GM21529 (cell line): ENCODE measurements at regions not wholly inside any gene's neighbourhood (a gene's known extent, or its start where the extent isn't known, plus 50 kb on each side); places are given as distances from the start of the nearest gene placed in this dataset.
"Not testable (repeated sequence)": the region's sequence is repeated elsewhere in the genome, so short reads cannot be mapped to it uniquely, and the experiment has no call there.

Experiments
- ATAC-seq: cut with Tn5 transposase; IDR thresholded peaks from one replicate; pipeline ENCODE4 v1.9.1; 2021; ENCODE audit not compliant: unreplicated experiment

GRCh38 chr15:92821491-92822116, 78.5 kb upstream of the CHD2 start:
- ATAC-seq, result no peak

DNA sequence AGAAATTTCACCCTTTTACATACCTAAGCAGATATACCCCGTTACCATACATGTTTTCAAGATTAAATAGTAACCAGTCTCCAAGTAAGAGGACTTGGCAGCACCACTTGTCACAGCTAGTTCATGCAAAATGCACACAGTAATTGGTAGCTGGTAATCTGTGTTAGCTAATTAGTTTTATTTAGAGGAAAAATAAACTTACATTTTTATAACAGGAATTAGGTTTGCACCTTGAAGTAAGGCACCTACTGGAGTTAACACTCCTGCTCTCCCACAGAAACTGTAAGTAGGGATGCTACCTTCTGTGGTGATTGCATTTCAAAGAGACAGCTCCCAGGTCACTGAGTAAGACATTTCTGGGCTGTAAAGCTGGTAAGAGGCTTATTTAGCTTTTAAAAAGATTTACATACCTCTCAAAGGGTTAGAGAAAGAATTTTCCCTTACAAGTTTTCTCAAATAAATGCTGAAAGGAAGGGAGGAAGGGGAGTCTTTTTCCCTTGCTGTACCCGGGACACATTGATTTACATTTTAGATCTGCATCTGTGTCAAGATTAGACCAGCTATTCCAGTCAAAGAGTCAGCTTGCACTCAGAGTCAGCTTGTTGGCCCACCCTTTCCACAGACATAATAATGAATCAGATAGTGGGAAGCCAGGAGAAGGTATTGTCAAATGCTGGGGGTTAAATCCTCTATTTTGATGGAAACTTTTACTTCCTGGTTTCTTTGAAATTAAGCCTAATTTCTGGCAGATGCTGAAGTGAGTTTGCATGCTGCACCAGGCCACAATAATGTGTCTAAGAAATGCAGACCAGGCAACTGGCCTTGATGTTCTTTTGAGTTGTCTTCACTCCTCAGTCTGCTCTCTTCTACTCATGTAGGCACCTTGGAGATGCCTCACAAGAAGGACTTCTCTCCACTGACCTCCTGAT, 77.6 kb upstream of the CHD2 start:
- no peak for ATAC-seq

DNA sequence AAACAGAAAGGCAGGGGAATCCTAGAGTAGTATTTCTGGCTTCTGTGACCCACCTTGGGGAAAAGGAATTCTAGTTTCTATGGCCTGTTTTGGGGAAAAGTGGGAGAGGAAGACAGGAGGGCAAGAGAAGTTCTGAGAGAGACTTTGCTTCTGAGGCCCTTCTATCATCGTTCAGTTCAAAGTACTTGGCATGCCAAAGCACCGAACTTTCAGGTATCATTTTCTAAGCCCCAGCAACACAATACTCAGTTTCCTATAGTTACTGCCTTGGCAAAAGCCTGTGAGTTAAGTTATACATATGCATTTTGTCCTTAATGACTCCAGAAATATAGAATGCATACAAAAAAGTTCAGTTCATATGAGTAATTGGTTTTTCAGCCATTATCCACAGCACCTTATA, 74.1 kb upstream of the CHD2 start:
- ATAC-seq, result no peak

- not testable (repeated sequence) for ATAC-seq
These were observed 72.1 kb upstream of the CHD2 start for GRCh38 chr15:92827991-92828390.

DNA sequence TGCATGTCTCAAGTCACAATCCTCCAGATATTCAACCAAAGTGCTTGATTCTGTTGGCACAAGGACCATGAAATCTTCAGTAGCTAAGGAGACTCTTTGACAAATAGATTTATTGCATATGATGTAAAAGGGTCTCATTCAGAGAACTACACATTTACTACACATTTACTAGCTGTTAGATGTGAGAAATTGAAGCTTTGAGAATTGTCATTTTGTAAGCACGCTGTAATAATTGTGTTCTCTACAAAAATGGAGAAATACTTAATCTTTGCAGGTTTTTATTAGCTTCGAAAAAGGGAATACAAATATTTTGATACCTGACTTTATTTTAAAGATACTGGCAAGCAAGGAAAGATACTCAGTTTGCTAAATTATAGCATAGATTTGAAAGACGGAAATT, 70.2 kb upstream of the CHD2 start:
- no peak for ATAC-seq

DNA sequence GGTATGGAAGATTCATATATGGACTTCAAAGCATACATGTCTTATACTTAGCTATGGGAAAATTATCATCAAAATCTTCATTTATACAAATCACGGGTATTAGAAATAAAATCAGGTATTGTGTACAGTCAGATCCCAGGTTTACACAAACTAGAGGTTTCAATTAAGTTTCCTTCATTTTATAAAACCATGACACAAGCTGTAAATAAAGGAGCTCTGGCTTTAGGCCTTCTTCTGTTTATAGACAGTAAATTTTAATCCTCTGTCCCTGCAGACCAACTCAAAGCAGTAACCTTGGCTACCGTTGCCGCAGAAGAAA, 68.8 kb upstream of the CHD2 start:
- no peak for ATAC-seq

DNA sequence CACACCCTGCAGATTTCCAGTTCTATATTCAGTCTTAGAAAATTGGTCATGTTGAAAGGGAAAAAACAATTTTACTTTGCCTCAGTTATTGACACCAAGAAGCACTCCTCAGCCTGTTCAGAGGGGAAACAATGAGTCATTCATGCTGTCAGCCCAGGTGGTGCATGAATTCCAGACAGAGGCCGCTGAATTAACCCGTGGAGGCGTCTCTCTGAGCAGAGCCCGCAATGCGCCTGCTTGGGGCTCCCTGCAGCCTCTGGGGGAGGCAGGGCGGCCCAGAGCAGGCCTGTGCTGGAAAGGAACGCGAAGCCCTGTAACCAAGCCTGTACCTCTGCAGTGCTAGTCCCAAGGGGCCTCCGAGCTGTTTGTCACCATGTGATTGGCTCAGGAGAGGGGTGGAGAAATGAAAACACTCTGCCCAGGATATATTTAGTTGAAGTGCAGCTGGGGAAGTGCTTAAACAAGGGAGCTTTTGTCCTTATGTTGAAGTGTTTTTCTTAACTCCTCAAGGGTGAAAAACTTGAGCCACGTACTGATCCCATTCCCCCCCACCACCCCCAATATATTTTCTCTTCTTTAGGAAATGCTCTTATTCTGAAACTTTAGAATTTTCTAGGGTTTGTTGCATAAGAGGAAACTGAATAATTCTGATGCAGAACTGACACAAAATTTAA, 68.3 kb upstream of the CHD2 start:
- peak; percentile 93 for ATAC-seq

DNA sequence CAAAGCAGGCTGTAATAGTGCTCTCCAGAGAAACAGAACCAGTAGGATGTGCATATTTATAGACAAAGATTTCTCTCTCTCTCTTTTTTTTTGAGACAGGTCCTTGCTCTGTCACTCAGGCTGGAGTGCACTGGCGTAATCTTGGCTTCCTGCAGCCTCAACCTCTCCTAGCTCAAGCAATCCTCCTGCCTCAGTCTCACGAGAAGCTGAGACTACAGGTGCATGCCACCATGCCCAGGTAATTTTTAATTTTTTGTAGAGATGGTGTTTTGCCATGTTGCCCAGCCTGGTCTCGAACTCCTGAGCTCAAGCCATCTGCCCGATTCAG, 67.1 kb upstream of the CHD2 start:
- ATAC-seq, result no peak

- ATAC-seq, result no peak
These were observed 66.4 kb upstream of the CHD2 start for GRCh38 chr15:92833493-92834271.

GRCh38 chr15:92839696-92840095, 60.4 kb upstream of the CHD2 start:
- ATAC-seq, result peak; percentile 92

- no peak for ATAC-seq
These were observed 60.0 kb upstream of the CHD2 start for GRCh38 chr15:92840149-92840548.

DNA sequence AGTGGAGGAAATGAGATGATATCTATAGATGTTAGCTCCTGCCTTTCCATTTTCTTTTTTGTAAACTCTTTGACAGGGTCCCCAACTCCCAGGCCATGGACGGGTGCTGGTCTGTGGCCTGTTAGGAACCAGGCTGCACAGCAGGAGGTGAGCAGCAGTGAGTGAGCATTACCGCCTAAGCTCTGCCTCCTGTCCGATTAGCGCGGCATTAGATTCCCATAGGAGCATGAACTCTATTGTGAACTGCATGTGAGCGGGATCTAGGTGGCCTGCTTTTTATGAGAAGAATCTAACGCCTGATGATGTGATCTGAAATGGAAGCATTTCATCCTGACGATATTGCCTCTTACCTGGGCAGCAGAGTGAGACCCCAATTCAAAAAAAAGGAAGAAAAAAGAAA, 56.8 kb upstream of the CHD2 start:
- ATAC-seq, result no peak

DNA sequence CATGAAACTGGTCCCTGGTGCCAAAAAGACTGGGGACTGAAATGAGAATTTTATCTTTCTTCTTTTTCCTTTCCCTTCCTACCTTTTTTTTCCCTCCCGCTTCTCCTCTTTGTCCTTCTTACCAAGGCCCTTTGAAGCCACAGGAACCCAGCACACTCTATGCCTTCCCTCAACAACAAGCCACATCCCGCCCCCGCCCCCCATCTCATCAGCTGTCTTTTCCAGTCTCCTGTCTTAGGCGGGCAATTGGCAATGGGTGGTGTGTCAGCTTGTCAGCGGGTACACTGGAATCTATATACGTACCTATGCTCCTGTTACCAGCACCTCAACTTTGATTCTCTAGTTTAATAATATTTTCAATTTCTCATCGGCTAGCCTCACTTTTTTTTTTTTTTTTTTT, 56.3 kb upstream of the CHD2 start:
- no peak for ATAC-seq

GRCh38 chr15:92845126-92845508, 55.0 kb upstream of the CHD2 start:
- ATAC-seq, result peak; percentile 56

GRCh38 chr15:92846741-92847140, 53.4 kb upstream of the CHD2 start:
- no peak for ATAC-seq

DNA sequence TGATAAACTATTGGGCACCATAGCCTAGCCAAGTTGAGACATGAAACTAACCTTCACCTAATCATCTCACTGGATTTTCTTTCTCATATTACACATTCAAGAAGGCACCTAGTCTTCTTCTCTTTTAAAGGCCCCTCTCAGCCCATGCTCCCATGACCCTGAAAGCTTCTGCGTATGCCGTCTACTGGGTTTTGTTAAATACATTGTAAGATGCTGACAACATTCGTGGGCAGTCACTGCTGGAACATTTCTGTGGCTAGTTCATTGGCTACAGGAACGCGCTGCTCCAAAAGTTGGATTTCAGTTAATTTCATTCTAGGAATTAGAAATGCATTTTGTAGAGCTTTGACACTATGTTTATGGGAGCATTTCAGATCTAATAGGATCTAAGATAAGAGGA, 52.3 kb upstream of the CHD2 start:
- ATAC-seq, result no peak

DNA sequence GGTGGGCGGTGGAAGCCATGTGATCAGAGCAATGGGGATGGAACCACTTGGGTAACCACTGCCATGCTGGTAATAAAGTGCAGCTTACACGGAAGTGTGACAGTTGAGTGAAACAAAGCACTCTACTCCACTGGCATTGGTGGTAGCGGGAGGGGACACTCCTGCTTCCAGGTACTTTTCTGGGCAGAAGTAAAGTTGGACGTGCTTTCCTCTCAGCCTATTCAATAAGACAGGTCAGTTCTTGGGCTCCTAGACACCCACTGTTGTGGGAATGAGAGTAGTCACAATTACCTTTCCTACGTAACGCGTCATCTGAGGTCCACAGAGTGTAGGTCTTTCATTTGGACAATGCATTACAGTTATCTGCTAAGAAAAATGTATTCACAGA, 51.7 kb upstream of the CHD2 start:
- no peak for ATAC-seq

DNA sequence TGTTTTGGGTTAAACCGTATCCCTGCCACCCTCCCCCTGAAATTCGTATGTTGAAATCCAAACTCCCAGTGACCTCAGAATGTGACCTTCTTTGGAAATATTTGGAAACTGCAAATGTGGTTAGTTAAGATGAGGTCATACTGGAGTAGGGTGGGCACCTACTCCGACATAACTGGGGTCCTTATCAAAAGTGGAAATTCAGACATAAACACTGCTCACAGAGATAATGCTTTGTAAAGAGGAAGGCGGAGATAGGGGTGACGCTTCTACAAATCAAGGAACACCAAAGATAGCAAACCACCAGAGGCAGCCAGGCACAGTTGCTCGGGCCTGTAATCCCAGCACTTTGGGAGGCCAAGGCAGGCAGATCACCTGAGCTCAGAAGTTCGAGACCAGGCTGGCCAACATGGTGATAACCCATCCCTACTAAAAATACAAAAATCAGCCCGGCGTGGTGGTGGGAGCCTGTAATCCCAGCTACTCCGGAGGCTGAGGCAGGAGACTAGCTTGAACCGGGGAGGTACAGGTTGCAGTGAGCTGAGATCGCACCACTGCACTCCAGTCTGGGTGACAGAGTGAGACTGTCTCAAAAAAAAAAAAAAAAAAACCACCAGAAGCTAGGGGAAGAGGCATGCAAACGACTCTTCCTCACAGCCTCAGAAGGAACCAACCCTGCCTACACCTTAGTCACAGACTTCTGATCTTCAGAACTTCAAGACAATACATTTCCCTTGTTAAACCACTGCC, 51.1 kb upstream of the CHD2 start:
- peak; percentile 69 for ATAC-seq

DNA sequence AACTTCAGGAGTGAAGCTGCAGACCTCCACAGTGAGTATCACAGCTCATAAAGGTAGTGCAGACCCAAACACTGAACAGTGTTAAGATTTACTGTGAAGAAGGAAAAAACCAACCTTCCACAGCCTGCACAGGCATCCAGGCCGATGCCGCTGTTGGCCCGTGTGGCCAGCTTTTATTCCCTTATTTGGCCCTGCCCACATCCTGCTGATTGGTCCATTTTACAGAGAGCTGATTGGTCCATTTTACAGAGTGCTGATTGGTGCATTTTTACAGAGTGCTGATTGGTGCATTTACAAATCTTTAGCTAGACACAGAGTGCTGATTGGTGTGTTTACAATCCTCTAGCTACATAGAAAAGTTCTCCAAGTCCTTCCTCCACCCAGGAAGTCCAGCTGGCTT, 49.9 kb upstream of the CHD2 start:
- not testable (repeated sequence) for ATAC-seq
